ENCODE measurements at regions not wholly inside any gene's neighbourhood (a gene's known extent, or its start where the extent isn't known, plus 50 kb on each side); places are given as distances from the start of the nearest gene placed in this dataset.

DNA sequence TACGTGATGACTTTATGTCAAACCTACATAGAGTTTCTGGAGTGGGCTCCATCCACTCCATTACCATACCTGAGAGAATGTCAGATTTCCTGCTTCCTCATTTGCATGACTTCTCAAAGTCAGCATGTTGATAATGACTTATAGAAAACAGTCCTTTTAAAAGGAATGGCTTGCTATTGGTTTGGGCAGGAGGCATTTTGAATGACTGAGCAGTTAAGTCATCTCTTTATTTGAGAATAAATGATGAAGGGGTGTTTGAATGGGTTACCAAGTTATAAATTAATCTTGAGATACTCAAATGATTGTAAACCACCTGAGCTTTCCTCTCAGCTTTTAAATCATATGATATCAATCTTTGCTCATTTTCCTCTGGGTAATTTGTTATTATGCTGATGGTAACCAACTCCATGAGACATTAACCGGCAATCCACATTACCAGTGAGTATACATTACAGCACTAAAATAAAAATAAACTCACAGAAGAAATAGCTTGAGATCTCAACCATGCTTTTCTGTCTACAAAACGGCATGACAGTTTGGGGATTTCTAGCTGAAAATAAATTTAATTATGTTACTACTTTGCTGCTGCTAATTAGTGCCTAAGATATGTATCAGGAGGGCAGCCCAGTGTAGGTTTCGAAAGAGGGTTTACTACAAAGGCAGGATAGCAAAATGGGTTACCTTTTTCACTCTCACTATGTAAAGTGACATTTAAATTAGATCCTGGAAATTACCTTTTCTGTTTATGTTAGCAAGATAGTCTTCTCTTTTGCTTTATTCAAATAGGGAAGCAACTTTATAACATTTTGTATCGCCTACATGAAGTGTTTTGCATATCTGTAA is 78.8 kb downstream of the RPS12 start:
- TF ChIP-seq POLR2A (IDR thresholded peaks at IDR 0.05) = no peak
- TF ChIP-seq, protein P1, sequence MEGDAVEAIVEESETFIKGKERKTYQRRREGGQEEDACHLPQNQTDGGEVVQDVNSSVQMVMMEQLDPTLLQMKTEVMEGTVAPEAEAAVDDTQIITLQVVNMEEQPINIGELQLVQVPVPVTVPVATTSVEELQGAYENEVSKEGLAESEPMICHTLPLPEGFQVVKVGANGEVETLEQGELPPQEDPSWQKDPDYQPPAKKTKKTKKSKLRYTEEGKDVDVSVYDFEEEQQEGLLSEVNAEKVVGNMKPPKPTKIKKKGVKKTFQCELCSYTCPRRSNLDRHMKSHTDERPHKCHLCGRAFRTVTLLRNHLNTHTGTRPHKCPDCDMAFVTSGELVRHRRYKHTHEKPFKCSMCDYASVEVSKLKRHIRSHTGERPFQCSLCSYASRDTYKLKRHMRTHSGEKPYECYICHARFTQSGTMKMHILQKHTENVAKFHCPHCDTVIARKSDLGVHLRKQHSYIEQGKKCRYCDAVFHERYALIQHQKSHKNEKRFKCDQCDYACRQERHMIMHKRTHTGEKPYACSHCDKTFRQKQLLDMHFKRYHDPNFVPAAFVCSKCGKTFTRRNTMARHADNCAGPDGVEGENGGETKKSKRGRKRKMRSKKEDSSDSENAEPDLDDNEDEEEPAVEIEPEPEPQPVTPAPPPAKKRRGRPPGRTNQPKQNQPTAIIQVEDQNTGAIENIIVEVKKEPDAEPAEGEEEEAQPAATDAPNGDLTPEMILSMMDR (IDR thresholded peaks at IDR 0.05 in 8 of 11, conservative IDR thresholded peaks at IDR 0.05 in 3 of 11) = no peak

Measured in spleen (tissue), 7 donors.